AG04450 (cell line): ENCODE measurements at regions not wholly inside any gene's neighbourhood (a gene's known extent, or its start where the extent isn't known, plus 50 kb on each side); places are given as distances from the start of the nearest gene placed in this dataset.

Source experiments
- CTCF ChIA-PET: fragments of 300-600, 350-600 bp; formaldehyde crosslinking; extraction: SDS; loops from one replicate; lab custom pipeline; 2022; ENCODE audit warnings: antibody characterized with exemption, inconsistent platforms; lab: Charles Lee
- POLR2A ChIA-PET: fragments of 350-600 bp; formaldehyde crosslinking; extraction: SDS; loops from one replicate; lab custom pipeline; 2021; ENCODE audit warnings: antibody characterized with exemption, inconsistent platforms; lab: Yijun Ruan, JAX
- DNase-seq: peaks from one replicate; pipeline ENCODE4 v3.0.0-alpha.2; 2011; ENCODE audit warnings: low read depth, low spot score
- H3K27ac ChIP-seq: one replicate; pipeline ENCODE4 v1.5.1; 2012; ENCODE audit warnings: low read depth, low read length, control low read depth
- H3K27me3 ChIP-seq: one replicate; pipeline ENCODE4 v1.6.0; 2012; ENCODE audit warnings: low read length; ENCODE audit not compliant: control insufficient read depth, insufficient read depth
- H3K4me3 ChIP-seq: 2 replicates; pipeline ENCODE4 v1.5.1; 2011; ENCODE audit warnings: mild to moderate bottlenecking, low read depth, low read length, control low read depth
- H3K9me3 ChIP-seq: 2 replicates; pipeline ENCODE4 v1.5.1; 2012; ENCODE audit warnings: low read length; ENCODE audit not compliant: control insufficient read depth, insufficient read depth
- CTCF ChIP-seq: IDR thresholded peaks from 2 replicates; pipeline ENCODE4 v1.5.1; 2011; ENCODE audit warnings: low read depth, low read length, control low read depth, inconsistent platforms

- no peak for TF ChIP-seq CTCF
- H3K27me3 ChIP-seq: no peaks in the 10 kb centered on the region
- no peak for DNase-seq
- no peak overlapping the region for H3K27ac ChIP-seq
- POLR2A ChIA-PET: no interaction called here
- H3K9me3 ChIP-seq: peaks cover 9% of the 10 kb centered on the region; the same call in 1 of the 2 replicates
- CTCF ChIA-PET: interaction anchor here (0.6 kb wide), 1 partner anchor 12 kb away, joined by 3 read pairs; no protein-coding TSS in a partner anchor
- no peak overlapping the region for H3K4me3 ChIP-seq
Measured at GRCh38 chr20:43794326-43794725, 67.5 kb upstream of the GTSF1L start.

GRCh38 chr20:43789593-43789992, 62.8 kb upstream of the GTSF1L start:
- CTCF ChIA-PET: no interaction called here
- H3K27me3 ChIP-seq: no peaks in the 10 kb centered on the region
- DNase-seq: no peak

GRCh38 chr20:43787937-43788336, 61.1 kb upstream of the GTSF1L start:
- no peak for TF ChIP-seq CTCF
- peaks cover 9% of the 10 kb centered on the region; the same call in 1 of the 2 replicates for H3K9me3 ChIP-seq
- H3K27me3 ChIP-seq: no peaks in the 10 kb centered on the region
- ChIA-PET CTCF (no interaction called here), POLR2A (no interaction called here)
- no peak for DNase-seq
- H3K4me3 ChIP-seq: no peak overlapping the region
- H3K27ac ChIP-seq: no peak overlapping the region

More at GRCh38 chr20:43789593-43789992, 62.8 kb upstream of the GTSF1L start:
- POLR2A ChIA-PET: no interaction called here
- no peak for TF ChIP-seq CTCF
- Histone ChIP-seq H3K27ac (no peak overlapping the region), H3K4me3 (no peak overlapping the region), H3K9me3 (peaks cover 9% of the 10 kb centered on the region; the same call in 1 of the 2 replicates)

GRCh38 chr20:43786885-43787284, 60.1 kb upstream of the GTSF1L start:
- no peak for TF ChIP-seq CTCF
- no peak overlapping the region for H3K4me3 ChIP-seq
- H3K9me3 ChIP-seq: peaks cover 4% of the 10 kb centered on the region
- CTCF ChIA-PET: no interaction called here
- POLR2A ChIA-PET: no interaction called here
- H3K27me3 ChIP-seq: no peaks in the 10 kb centered on the region
- no peak for DNase-seq
- no peak overlapping the region for H3K27ac ChIP-seq

GRCh38 chr20:43781215-43781614, 54.4 kb upstream of the GTSF1L start:
- Histone ChIP-seq H3K27me3 (no peaks in the 10 kb centered on the region), H3K27ac (no peak overlapping the region), H3K9me3 (peaks cover 19% of the 10 kb centered on the region), H3K4me3 (no peak overlapping the region)
- DNase-seq: no peak
- CTCF ChIA-PET: no interaction called here
- no peak for TF ChIP-seq CTCF
- POLR2A ChIA-PET: no interaction called here
